HG03139 (cell line): ENCODE measurements at regions not wholly inside any gene's neighbourhood (a gene's known extent, or its start where the extent isn't known, plus 50 kb on each side); places are given as distances from the start of the nearest gene placed in this dataset.
A peak's percentile ranks its signal among the peaks of the same experiment; 100 is the strongest.

Experiments used
- ATAC-seq: cut with Tn5 transposase; IDR thresholded peaks from one replicate; pipeline ENCODE4 v1.9.1; 2021; ENCODE audit not compliant: unreplicated experiment

- ATAC-seq, result no peak
Measured at GRCh38 chr3:22971497-22971896, 231.6 kb upstream of the UBE2E2 start.

GRCh38 chr3:22977042-22977441, 226.1 kb upstream of the UBE2E2 start:
- no peak for ATAC-seq

GRCh38 chr3:22977650-22978289, 225.4 kb upstream of the UBE2E2 start:
- ATAC-seq, result peak; percentile 54

- ATAC-seq, result no peak
Measured at GRCh38 chr3:22979581-22979980, 223.5 kb upstream of the UBE2E2 start.

GRCh38 chr3:22980346-22980745, 222.8 kb upstream of the UBE2E2 start:
- ATAC-seq, result no peak

- ATAC-seq, result no peak
Measured at GRCh38 chr3:22981166-22981565, 222.0 kb upstream of the UBE2E2 start.

GRCh38 chr3:22981861-22982260, 221.3 kb upstream of the UBE2E2 start:
- no peak for ATAC-seq

- ATAC-seq, result no peak
Measured at GRCh38 chr3:22982981-22983587, 220.0 kb upstream of the UBE2E2 start.

GRCh38 chr3:22986958-22987357, 216.2 kb upstream of the UBE2E2 start:
- ATAC-seq, result no peak

GRCh38 chr3:22988566-22988965, 214.6 kb upstream of the UBE2E2 start:
- no peak for ATAC-seq

- ATAC-seq, result no peak
Measured at GRCh38 chr3:22989716-22990115, 213.4 kb upstream of the UBE2E2 start.

- no peak for ATAC-seq
Measured at GRCh38 chr3:22990291-22991200, 212.6 kb upstream of the UBE2E2 start.

- no peak for ATAC-seq
Measured at GRCh38 chr3:22994781-22995180, 208.3 kb upstream of the UBE2E2 start.

- no peak for ATAC-seq
Measured at GRCh38 chr3:22996920-22997571, 206.1 kb upstream of the UBE2E2 start.

GRCh38 chr3:23000371-23000770, 202.8 kb upstream of the UBE2E2 start:
- no peak for ATAC-seq

- ATAC-seq, result no peak
Measured at GRCh38 chr3:23002151-23002550, 201.0 kb upstream of the UBE2E2 start.

GRCh38 chr3:23002836-23003732, 200.0 kb upstream of the UBE2E2 start:
- no peak for ATAC-seq

GRCh38 chr3:23003733-23004046, 199.4 kb upstream of the UBE2E2 start:
- no peak for ATAC-seq

- ATAC-seq, result no peak
Measured at GRCh38 chr3:23004971-23005370, 198.2 kb upstream of the UBE2E2 start.

GRCh38 chr3:23017801-23018200, 185.3 kb upstream of the UBE2E2 start:
- ATAC-seq, result no peak
